Fibroblast of skin of back (primary cell): ENCODE measurements at regions not wholly inside any gene's neighbourhood (a gene's known extent, or its start where the extent isn't known, plus 50 kb on each side); places are given as distances from the start of the nearest gene placed in this dataset.
A peak's percentile ranks its signal among the peaks of the same experiment; 100 is the strongest.

ENCODE experiments used
- DNase-seq: peaks from one replicate; pipeline ENCODE4 v3.0.0-alpha.2; 2013

GRCh38 chr1:208598021-208598420 is 353.8 kb upstream of the PLXNA2 start:
- no peak for DNase-seq

DNA sequence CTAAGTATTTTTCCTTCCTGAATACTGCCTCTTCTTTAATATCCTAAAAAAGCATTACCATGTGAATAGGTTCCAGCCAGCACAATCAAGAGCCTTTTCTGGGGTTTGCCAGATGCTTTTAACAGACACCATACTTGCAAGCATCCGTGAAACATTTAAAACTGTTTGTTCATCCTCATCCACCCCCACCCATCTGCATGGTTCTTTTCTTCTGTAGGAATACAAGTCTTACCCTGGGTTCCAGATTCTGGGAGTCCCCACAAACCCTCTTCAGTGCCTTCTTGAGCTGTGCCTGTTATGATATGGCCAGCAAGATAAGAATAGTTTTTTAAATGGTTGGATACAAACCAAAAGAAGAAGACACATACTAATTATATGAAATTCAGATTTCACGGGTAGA is 354.9 kb upstream of the PLXNA2 start:
- DNase-seq = no peak

GRCh38 chr1:208600456-208601190 is 356.4 kb upstream of the PLXNA2 start:
- DNase-seq = no peak

- DNase-seq = peak; percentile 13
Observed at GRCh38 chr1:208601561-208601960, 357.4 kb upstream of the PLXNA2 start.

DNA sequence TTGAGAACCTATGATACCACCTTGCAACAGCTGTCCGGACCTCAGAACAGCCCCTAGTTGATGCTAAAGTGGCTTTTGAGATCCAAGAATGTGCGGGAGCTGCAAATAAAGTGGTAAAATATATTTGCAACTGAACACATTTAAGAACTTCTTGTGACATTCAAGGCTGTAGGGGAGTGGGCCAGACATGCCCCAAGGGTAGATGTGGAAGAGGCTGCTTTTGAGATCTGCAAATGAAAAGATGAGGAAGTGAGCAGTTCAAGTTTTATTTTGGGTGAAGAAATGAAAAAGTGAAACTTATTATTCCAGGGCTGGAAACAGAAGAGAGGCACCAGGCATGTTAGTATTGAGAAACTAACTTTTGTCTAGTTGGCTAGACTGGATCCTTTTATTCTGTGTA is 359.5 kb upstream of the PLXNA2 start:
- DNase-seq = no peak

DNA sequence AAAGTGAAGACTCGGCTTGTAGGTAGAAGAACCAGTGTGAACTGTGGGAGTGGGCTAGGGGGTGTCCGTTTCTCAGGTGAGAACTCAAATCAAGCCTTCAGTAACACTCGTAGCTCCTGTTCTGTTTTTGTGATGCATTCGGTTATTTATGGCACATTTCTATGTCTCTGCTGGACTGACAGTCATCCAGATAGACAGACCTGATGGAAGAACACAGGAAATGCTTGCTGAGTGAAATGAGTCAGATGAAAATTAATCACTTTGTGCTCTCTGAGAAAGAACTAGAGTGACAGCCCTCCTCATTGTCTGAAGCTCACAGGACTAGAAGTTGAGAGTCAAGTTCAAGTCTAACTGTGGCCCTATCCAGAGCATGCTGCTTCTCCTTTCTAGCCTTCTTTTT is 360.1 kb upstream of the PLXNA2 start:
- peak; percentile 29 for DNase-seq

- no peak for DNase-seq
Observed at GRCh38 chr1:208606959-208607358, 362.8 kb upstream of the PLXNA2 start.

DNA sequence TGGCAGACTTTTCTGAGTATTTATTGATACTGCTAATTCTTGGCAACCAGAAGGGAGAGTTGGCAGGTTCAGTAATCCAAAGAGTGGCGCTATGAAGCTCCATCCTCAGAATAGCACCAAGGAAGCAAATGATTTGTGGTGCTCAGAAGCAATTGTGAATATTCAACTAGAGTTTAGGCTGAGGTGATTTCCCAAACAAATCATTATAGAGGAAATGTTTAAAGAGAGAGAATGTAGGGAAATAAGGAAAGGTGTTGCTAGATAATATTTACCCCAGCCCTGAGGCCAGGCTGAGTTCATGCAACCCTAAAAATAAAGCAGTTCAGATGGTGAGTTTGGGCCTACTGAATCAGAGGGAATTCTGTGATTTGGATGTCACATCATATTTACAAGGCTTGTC is 363.4 kb upstream of the PLXNA2 start:
- DNase-seq = no peak

GRCh38 chr1:208614610-208615009 is 370.4 kb upstream of the PLXNA2 start:
- no peak for DNase-seq

DNA sequence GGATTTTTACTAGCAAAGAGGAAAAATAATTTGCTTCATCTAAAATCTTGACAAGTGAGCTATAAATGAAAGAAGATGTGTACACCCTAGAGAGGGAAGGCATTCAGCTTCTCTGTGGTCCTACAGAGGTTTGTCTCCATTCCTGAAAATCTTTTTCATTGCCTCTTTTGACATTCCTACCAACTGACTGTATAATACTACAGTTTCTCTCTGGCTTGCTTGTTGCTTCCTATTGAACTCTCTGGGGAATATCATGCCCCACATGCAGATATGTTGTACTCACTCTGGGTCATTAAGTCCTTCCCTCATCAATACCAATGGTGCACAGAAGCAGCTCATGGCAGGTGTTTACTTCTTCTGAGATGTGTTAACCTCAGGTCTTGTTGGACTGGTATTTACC is 371.2 kb upstream of the PLXNA2 start:
- DNase-seq = peak; percentile 46

DNA sequence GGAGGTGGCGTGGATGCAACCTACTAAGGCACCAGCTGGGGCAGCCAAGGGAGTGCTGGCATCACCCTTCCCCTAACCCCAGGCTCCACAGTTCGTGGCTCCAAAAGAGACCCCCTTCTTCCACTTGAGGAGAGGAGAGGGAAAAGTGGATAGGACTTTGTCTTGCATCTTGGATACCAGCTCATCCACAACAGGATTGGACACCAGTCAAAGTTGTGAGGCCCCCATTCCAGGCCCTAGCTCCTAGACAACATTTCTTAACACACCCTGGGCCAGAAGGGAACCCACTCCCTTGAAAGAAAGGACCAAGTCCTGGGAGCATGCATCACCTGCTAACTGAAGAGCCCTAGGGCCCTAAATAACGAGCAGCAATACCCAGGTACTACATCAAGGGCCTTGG is 372.6 kb upstream of the PLXNA2 start:
- no peak for DNase-seq

GRCh38 chr1:208628022-208628914 is 384.1 kb upstream of the PLXNA2 start:
- DNase-seq = no peak

DNA sequence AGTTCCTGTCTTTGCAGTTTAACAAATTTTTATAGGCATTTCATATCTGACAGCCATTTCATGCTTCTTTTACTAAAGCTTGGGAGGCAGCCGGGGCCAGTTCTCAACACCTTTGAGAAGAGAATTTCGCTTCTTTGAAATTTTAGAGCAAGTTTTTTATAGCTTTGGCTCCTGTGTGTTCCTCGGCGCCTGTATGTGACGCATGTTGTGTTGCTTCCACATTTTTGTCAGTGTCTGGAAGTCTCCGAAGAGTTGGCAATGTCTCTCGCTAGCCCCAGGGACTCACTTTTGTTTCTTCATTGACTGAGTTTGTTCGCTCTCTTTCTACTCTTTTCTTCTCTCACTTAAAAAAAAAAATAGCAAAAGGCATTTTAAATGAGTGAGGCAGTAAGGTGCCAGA is 386.9 kb upstream of the PLXNA2 start:
- no peak for DNase-seq

DNA sequence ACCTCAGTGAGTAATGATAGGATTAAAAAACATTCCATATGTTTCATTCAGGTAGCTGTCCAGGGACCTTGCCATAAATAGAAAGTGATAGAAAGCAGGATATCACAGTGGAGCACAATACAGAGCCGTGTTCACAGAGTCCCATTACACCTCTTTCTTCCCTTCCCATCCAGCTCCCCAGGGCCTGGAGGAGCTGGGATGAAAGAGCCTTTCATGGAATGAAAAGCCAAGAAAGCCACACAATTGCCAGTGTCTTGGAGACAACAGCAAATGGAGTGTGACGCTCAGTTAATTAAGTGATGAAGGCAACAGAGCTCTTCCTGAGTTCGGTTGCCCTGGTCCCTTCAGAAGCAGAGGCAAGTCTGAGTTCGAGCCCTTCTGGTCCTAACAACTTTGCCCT is 387.3 kb upstream of the PLXNA2 start:
- DNase-seq = no peak

DNA sequence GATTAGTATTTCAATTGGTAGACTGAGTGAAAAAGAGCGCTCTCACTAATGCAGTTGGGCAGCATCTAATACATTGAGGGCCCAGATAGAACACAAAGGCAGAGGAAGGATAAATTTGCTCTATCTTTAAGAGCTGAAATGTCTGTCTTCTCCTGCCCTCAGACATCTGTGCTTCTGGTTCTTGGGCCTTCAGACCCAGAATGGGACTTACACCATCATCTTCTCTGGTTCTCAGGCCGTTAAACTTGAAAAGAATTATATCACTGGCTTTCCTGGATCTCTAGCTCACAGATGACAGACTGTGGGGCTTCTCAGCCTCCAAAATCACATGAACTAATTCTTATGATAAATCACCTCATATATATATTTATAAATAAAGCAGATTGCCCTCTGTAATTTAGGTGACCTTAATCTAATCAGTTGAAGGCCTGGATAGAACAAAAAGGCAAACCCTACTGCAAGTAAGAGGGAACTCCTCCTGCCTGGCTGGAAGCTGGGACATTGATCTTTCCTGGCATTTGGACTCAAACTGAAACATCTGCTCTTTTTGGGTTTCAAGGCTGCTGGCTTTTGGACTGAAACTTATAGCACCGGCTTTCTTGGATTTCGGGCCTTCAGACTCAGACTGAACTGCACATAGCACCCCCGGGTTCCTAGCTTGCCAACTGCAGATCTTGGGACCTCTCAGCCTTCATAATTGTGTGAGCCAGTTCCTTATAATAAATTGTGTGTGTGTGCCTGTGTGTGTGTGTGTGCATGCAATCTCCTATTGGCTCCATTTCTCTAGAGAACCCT is 390.4 kb upstream of the PLXNA2 start:
- no peak for DNase-seq

DNA sequence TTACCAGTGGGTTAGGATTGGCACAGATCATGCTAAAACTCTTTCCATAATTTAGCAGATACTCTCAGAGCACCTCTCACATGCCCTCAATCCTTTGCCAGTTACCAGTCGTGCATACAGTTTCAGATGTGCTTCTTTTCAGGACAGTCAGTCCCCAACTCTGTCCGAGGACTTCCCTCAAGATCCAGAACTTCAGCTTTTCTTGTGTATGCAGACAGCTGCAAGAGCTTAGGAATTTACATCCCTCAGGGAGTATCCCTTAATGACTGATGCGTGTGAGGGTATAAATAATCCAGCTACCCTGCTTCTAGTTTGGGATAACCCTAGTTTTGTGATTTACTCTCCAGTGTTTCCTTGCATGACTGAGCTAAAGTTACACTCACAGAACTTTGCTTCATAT is 393.0 kb upstream of the PLXNA2 start:
- DNase-seq = no peak

- DNase-seq = no peak
Observed at GRCh38 chr1:208639382-208639781, 395.2 kb upstream of the PLXNA2 start.

DNA sequence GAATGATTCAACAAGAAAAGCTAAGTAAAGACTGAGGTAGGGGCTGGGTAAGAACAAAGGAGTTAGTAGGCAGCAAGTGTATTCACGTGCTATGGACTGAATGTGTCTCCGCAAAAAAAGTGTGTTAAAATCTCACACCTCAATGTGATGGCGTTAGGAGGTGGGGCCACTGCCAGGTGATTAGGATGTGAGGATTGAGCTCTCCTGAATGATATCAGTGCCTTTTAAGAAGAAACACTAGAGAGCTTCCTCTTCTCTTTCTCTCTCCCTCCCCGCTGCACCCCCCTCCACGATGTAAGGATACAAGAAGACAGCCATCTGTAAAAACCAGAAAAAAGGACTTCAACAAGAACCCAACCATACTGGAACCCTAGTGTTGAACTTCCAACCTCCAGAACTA is 396.1 kb upstream of the PLXNA2 start:
- DNase-seq = no peak

DNA sequence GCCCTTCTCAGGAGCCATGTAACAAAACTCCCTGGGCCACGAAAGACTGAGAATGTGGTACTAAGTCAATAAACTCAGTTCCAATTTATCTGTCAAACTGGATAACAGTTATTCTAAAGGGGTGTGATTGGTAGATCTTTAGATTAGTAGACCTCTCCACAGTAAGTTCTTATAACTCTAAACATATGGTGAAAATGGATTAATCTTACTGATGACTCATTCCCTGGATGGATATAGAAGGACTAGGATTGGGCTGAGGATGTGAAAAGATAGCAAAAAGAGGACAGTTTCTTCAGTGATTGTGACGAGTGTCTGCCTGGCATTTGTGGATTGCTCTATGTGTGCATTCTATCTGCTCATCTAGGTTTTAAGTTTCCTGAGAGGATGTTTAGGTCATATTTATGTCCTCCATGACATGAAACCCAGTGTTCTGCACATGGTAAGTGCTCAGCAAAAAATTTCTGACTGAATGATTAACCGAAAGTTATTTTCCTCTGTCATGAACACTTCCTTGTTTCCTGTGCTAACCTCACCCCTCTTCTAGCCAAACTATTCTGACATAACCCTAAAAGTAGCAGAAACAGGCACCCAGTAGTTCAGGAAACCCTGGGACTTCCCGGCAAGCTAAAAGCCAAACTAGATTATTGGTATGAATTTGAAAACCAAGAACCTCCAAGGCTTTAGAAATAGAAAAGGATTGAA is 397.5 kb upstream of the PLXNA2 start:
- no peak for DNase-seq

DNA sequence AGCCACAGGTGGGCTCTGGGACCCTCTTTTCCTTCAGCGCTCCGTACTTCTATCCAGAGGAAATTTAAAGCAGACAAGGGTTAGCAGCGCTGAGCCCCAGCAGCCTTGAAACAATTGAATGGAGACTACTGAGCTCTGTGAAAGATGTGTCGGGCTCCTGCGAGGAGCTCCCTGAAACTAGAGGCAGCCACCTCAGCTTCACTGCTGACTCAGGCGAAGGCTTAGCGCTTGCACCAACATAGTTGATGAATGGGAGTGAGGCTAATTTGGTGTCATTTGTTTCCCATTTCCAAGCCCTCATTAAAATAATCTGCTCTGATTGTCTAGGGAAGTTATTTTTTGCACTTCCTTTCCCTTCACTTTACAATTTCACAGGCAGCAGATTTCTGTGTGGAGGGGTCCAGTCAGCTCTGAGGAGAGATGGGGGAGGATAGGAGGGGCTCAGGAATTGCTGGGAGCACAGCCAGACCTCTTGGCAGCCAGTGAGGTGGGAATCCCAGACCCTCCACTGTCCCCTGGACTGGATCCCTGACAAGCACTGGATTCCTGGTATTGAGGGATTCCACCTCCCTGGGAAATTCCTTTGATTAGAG is 398.9 kb upstream of the PLXNA2 start:
- DNase-seq = no peak

- no peak for DNase-seq
Observed at GRCh38 chr1:208644401-208645160, 400.4 kb upstream of the PLXNA2 start.
